HG03378 (cell line): ENCODE measurements at regions not wholly inside any gene's neighbourhood (a gene's known extent, or its start where the extent isn't known, plus 50 kb on each side); places are given as distances from the start of the nearest gene placed in this dataset.
"Not testable (repeated sequence)": the region's sequence is repeated elsewhere in the genome, so short reads cannot be mapped to it uniquely, and the experiment has no call there.

Experiments used
- ATAC-seq: cut with Tn5 transposase; IDR thresholded peaks from one replicate; pipeline ENCODE4 v1.9.1; 2021; ENCODE audit warnings: mild to moderate bottlenecking, moderate library complexity; ENCODE audit not compliant: unreplicated experiment

GRCh38 chr15:31433091-31433490 lies 106.5 kb downstream of the KLF13 start:
- ATAC-seq, result no peak

- no peak for ATAC-seq
Measured at GRCh38 chr15:31433574-31433973, 106.9 kb downstream of the KLF13 start.

- ATAC-seq, result no peak
Measured at GRCh38 chr15:31434275-31434587, 107.6 kb downstream of the KLF13 start.

DNA sequence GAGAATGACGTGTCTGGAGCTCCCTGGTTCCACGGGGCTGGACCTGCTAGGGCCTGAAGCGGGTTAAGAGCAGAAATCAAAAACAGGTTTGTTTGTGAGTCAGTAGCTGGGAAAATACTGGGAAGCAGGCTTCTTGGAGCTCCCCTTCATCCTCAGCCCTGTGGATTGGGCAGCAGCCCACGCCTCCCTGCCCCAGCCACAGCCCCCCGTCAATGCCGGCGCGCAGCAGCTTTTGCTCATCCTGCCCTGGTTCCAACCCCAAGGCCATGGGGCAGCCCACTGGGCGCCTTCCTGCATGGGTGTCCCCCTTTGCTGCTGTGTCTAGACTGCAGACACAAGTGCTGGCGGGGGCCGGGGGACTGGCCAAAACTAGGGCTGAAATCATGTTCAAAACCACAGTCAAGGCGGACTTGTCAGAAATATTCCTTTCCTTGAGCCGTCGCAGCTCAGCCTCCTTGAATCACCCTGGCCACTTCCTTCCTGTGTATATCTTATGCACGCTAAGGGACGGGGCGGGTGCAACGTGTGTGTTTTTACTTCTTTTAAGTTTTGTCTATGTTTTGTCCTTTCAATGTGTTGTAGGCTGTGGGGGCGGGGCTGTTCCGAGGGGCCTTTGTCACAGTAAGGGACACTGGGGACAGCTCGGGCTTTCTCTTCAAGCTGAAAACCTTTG lies 108.1 kb downstream of the KLF13 start:
- peak; percentile 48 for ATAC-seq

DNA sequence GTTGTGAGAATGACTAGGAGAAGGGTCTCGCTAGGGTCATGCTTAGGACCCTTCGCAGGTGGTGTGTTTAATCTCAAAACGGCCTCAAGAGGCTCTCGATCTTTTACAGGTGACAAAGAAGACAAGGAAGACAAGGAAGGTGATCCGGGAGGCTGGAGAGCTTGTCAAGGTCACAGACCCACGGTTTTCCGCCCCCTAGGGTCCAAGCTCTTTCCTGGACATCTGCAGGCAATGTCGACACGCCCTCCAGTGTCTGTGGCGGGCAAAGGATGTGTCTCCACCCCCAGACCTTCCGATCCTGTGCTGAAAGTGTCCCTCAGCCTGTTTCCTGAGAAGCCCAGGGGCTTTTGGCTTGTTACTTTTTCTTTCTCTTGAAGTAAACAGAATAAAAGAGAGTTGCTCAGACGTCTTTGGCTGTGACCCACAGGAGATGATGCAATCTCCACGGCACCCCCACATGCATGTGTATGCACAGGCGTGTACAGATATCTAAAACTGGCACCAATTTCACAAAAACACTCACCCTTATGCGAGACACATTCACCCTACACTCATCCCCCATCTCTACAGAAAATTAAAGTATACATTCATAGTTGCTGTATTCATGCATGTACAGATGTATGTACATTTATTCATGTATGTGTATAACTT lies 108.8 kb downstream of the KLF13 start:
- ATAC-seq, result peak; percentile 62

DNA sequence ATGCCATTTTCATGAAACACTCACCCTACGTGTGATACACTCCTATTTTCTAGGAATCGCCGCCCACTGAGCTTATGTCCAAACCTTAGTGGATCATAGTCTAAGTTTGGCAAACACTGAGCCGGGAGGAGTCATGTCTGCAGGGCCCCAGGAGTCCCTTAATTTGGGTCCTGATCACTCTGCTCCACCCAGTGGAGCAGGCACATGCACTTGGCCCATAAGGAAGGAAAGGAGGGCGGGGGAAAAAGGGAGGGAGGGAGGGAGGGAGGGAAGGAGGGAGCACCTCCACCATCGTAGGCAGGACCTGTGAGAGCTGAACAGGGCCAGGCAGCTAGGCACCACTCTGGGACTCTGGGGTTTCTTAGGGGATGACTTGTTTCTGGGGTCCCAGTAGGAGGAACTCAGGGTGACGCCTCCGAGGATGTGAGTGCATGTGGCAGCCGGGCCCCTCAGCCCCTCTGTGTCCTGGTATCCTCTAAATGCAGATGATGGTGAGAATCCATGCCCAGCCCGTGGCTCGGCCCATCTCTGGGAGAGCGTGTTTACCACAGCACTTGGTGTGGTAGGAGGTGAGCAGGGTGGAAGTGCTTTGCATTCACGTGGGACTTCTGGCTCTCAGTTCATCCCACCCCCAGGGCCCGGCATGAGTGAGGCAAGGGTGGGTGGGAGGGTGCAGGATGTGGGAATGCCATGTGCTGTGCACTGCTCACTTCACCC lies 109.4 kb downstream of the KLF13 start:
- no peak for ATAC-seq

GRCh38 chr15:31437686-31438085 lies 111.1 kb downstream of the KLF13 start:
- ATAC-seq, result no peak

- no peak for ATAC-seq
Measured at GRCh38 chr15:31438601-31439265, 112.1 kb downstream of the KLF13 start.

- no peak for ATAC-seq
Measured at GRCh38 chr15:31439328-31439727, 112.7 kb downstream of the KLF13 start.

DNA sequence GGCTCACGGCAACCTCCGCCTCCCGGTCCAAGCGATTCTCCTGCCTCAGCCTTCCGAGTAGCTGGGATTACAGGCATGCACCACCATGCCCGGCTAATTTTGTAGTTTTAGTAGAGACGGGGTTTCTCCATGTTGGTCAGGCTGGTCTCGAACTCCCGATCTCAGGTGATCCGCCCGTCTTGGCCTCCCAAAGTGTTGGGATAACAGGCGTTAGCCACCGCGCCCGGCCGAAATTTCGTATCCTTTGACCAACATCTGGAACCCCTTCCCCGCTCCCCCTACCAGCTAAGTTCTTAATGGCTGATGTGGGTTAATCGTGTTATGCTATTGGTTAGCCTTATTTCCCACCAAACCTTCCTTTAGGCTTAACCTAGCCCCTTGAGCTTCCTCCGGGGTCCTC lies 113.6 kb downstream of the KLF13 start:
- not testable (repeated sequence) for ATAC-seq

GRCh38 chr15:31440754-31441311 lies 114.2 kb downstream of the KLF13 start:
- no peak for ATAC-seq

DNA sequence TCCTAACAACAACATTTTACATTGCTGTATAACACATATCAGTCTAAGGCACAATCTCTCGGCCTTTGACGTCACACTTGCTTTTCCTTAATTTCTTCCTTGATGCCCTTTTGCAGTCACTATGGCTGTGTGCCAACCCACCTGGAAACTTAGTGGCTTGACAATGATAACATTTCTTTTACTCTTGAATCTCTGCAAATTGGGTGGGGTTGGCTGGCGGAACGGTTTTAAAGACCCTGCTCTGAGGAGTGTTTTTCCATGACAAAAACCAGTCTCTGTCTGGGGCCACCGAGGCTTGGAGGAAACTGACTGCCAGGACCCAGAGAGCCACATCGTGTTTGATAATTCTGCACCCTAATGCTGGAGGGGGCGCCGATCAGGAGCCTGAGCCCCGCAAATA lies 115.6 kb downstream of the KLF13 start:
- ATAC-seq, result no peak

- no peak for ATAC-seq
Measured at GRCh38 chr15:31442699-31443111, 116.1 kb downstream of the KLF13 start.

- no peak for ATAC-seq
Measured at GRCh38 chr15:31444844-31445243, 118.2 kb downstream of the KLF13 start.

DNA sequence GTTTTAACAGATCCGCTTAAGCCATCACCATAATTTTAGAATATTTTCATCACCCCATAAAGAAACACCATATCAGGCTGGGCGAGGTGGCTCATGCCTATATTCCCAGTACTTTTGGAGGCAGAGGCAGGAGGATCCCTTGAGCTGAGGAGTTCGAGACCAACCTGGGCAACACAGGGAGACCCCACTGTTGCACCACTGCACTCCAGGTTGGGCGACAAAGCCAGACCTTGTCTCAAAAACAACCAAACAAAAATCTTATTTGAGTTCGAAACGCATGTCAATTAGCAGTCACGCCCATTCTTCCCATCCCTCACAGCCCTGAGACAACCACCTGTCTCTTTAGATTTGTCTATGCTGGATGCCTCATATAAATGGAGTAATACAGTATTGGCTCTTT lies 119.9 kb downstream of the KLF13 start:
- no peak for ATAC-seq

GRCh38 chr15:31447931-31448634 lies 121.4 kb downstream of the KLF13 start:
- no peak for ATAC-seq

DNA sequence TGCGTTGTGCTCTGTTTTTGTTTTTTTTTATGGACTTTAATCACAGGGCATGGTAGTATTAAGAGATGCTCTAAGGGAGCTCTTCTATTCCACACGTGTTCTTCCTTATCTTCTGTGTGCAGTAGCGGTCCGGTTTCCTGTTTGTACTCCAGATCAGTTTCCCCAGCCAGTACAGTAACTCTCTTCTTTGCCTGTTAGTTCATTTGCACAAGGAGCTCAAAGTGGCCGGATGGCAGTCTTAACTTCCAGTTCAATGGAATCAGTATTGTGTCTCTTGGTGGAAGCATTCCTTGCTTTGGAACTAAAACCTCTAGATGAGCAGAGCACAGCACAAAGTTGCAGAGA lies 122.0 kb downstream of the KLF13 start:
- no peak for ATAC-seq

DNA sequence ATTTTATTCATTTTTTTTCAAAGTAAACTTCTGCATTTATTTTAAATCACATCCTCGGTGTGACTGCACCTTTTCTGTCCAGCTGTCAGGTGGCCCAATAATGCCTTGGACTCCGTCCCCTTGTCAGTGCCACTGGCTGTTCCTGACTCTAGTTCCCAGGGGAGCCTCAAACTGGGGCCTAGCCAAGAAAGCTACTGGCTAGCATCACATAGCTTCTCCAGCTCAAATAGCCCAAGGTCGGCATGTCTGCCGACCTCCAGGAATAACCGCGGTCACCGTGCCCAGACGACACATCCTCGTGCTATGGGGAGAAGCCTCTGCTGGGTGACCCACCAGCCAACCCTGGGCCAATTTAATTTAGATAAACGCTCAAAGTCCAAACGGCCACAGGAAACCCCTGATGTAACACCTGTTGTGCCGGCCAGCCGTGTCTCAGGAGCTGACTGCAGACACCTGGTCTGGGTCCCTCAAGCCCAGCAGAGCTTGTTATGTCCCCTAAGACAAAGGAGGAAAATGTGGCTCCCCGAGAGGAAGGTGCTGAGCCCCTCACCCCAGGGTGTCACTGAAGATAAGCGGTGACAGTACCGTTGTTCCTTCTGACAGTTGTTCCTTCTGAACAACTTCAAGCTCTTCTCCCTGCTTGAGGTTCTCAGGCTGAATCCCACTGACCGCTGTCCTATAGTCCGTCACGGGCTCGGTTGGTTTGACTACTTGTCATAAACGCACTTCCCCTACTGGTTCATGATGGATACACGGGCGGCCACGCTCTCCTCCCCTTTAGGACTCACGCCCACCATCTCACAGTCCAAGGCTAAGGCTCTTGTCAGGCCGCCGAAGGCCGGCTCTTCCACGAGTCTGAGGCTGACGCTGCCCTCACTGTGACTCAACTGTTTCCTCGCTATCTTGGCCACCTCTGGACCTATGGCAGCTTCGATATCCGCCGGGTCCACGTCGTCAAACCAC lies 126.2 kb downstream of the KLF13 start:
- ATAC-seq, result no peak

GRCh38 chr15:31453558-31454318 lies 127.1 kb downstream of the KLF13 start:
- no peak for ATAC-seq
